A673 (cell line): ENCODE measurements at regions not wholly inside any gene's neighbourhood (a gene's known extent, or its start where the extent isn't known, plus 50 kb on each side); places are given as distances from the start of the nearest gene placed in this dataset.

Source experiments
- BruUV-seq: library from RNA; stranded (reverse); fragments of 400-500 nt; replicated peaks from 2 replicates; lab custom pipeline; 2021; lab: Mats Ljungman, UMichigan
- CTCF ChIA-PET: fragments of 300-600 bp; sonication (Branson Sonifier 250); formaldehyde crosslinking; loops from one replicate; lab custom pipeline; 2022; ENCODE audit warnings: antibody characterized with exemption; lab: Charles Lee
- POLR2A ChIA-PET: fragments of 300-600 bp; sonication (Branson Sonifier 250); formaldehyde crosslinking; loops from one replicate; lab custom pipeline; 2022; ENCODE audit warnings: antibody characterized with exemption; ENCODE audit not compliant: low non-redundant PET; lab: Charles Lee
- DNase-seq: peaks from one replicate; pipeline ENCODE4 v3.0.0-alpha.2; 2015; ENCODE audit warnings: low spot score
- H3K27ac ChIP-seq: fragments of 200-600 bp; sonication (generic); 2 replicates; pipeline ENCODE4 v1.5.1; 2016; ENCODE audit warnings: mixed run types, low read depth, mild to moderate bottlenecking, mixed read lengths, antibody characterized with exemption, low read length; ENCODE audit not compliant: poor library complexity, severe bottlenecking
- H3K27me3 ChIP-seq: fragments of 200-600 bp; sonication (generic); replicated peaks from 2 replicates; pipeline ENCODE4 v1.6.1; 2017; ENCODE audit warnings: mixed run types, low read depth, mild to moderate bottlenecking, mixed read lengths, antibody characterized with exemption, low read length; ENCODE audit not compliant: insufficient read depth, poor library complexity
- H3K36me3 ChIP-seq: fragments of 200-600 bp; sonication (generic); 2 replicates; pipeline ENCODE4 v1.6.1; 2016; ENCODE audit warnings: mixed run types, mild to moderate bottlenecking, mixed read lengths, antibody characterized with exemption, low read length; ENCODE audit not compliant: insufficient read depth, poor library complexity, severe bottlenecking
- H3K4me1 ChIP-seq: fragments of 200-600 bp; sonication (generic); 2 replicates; pipeline ENCODE4 v1.6.1; 2017; ENCODE audit warnings: mixed run types, mild to moderate bottlenecking, mixed read lengths, antibody characterized with exemption, low read length; ENCODE audit not compliant: insufficient read depth, poor library complexity, severe bottlenecking
- H3K4me3 ChIP-seq: fragments of 200-600 bp; sonication (generic); 2 replicates; pipeline ENCODE4 v1.5.1; 2016; ENCODE audit warnings: low read depth, mixed run types, mild to moderate bottlenecking, mixed read lengths, low read length; ENCODE audit not compliant: poor library complexity, severe bottlenecking
- H3K9me3 ChIP-seq: fragments of 200-600 bp; sonication (generic); 2 replicates; pipeline ENCODE4 v1.6.1; 2016; ENCODE audit warnings: mixed run types, low read depth, mild to moderate bottlenecking, mixed read lengths, antibody characterized with exemption, low read length; ENCODE audit not compliant: poor library complexity, severe bottlenecking
- EZH2 ChIP-seq: fragments of 200-600 bp; sonication (generic); IDR thresholded peaks from 2 replicates; pipeline ENCODE4 v1.6.1; 2017; ENCODE audit warnings: borderline replicate concordance, low read depth, mild to moderate bottlenecking, mixed read lengths, antibody characterized with exemption, low read length; ENCODE audit not compliant: poor library complexity, severe bottlenecking
- intact Hi-C: fragments of 100-400 bp; cut with micrococcal nuclease; formaldehyde crosslinking; loops from one replicate; pipeline ENCODE4 v1.10.0; 2022; ENCODE audit not compliant: unreplicated experiment
- TF ChIP-seq, protein P1 (sequence below): fragments of 300-800, 200-600 bp; sonication (generic); conservative IDR thresholded peaks from 2 replicates; pipeline ENCODE4 v1.5.1; 2017; ENCODE audit warnings: low read depth, mild to moderate bottlenecking, antibody characterized with exemption, low read length, moderate library complexity, mixed read lengths

DNA sequence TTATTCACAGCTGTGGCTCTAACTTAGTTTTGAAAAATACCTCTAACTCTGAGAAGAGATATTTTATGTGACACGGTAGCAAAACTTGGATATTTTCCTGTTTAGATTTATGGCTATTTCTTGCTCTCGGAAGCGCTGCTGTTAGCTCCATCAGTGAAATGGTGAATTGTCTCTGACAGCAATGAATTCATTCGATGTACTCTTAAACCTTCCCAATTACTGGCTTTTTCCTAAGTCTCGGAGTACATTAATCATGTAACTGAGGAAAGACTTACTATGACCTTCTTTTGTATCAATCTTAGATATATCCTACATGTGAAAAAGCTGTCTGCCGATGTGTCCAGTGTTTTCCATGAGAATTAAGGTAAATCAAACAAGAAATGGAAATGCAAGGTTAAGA, 613.0 kb downstream of the KIF4B start:
- H3K36me3 ChIP-seq: no peaks in the 10 kb centered on the region
- peaks cover 8% of the 10 kb centered on the region for H3K27me3 ChIP-seq
- no peak overlapping the region for H3K4me3 ChIP-seq
- BruUV-seq: no TSS peak
- H3K9me3 ChIP-seq: no peaks in the 10 kb centered on the region
- ChIA-PET CTCF (no interaction called here), POLR2A (no interaction called here)
- intact Hi-C loops: no loop called here
- TF ChIP-seq, protein P1, sequence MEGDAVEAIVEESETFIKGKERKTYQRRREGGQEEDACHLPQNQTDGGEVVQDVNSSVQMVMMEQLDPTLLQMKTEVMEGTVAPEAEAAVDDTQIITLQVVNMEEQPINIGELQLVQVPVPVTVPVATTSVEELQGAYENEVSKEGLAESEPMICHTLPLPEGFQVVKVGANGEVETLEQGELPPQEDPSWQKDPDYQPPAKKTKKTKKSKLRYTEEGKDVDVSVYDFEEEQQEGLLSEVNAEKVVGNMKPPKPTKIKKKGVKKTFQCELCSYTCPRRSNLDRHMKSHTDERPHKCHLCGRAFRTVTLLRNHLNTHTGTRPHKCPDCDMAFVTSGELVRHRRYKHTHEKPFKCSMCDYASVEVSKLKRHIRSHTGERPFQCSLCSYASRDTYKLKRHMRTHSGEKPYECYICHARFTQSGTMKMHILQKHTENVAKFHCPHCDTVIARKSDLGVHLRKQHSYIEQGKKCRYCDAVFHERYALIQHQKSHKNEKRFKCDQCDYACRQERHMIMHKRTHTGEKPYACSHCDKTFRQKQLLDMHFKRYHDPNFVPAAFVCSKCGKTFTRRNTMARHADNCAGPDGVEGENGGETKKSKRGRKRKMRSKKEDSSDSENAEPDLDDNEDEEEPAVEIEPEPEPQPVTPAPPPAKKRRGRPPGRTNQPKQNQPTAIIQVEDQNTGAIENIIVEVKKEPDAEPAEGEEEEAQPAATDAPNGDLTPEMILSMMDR: no peak
- H3K4me1 ChIP-seq: no peaks in the 10 kb centered on the region
- no peak for DNase-seq
- no peak overlapping the region for H3K27ac ChIP-seq

GRCh38 chr5:155628346-155628745, 614.8 kb downstream of the KIF4B start:
- ChIA-PET POLR2A (no interaction called here), CTCF (no interaction called here)
- Histone ChIP-seq H3K4me3 (no peak overlapping the region), H3K4me1 (no peaks in the 10 kb centered on the region), H3K36me3 (no peaks in the 10 kb centered on the region), H3K9me3 (no peaks in the 10 kb centered on the region), H3K27me3 (peaks cover 8% of the 10 kb centered on the region), H3K27ac (no peak overlapping the region)
- BruUV-seq: no TSS peak
- intact Hi-C loops: no loop called here
- no peak for DNase-seq
- TF ChIP-seq EZH2: no peak
- TF ChIP-seq, protein P1: no peak

- no TSS peak for BruUV-seq
- POLR2A ChIA-PET: no interaction called here
- intact Hi-C loops: no loop called here
- Histone ChIP-seq H3K4me1 (no peaks in the 10 kb centered on the region), H3K36me3 (no peaks in the 10 kb centered on the region), H3K9me3 (no peaks in the 10 kb centered on the region), H3K27me3 (peaks cover 8% of the 10 kb centered on the region), H3K27ac (no peak overlapping the region), H3K4me3 (no peak overlapping the region)
- CTCF ChIA-PET: no interaction called here
- TF ChIP-seq EZH2: no peak
- TF ChIP-seq, protein P1: no peak
- DNase-seq: no peak
Observed at GRCh38 chr5:155629597-155629996, 616.0 kb downstream of the KIF4B start.

DNA sequence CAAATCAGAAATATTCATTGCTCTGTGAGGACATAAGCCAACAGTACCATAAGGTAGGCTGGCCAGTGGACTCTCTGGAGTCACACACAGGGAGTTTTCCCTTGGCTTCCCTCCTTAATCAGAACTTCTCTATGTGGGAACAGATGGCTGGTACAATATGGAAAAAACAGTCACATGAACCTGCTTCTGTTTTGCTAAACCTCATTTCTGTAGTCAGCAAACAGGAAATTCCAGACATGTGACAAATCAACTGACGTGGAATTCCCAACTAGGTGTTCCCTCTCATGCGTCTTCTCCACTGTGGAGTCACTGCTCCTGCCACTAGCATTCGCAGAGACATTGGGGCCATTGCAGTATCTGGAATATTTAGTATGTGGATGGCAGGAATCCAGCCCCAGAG, 617.6 kb downstream of the KIF4B start:
- H3K27ac ChIP-seq: no peak overlapping the region
- ChIA-PET POLR2A (no interaction called here), CTCF (no interaction called here)
- no peak for TF ChIP-seq EZH2
- TF ChIP-seq, protein P1: no peak
- H3K27me3 ChIP-seq: peaks cover 2% of the 10 kb centered on the region
- H3K9me3 ChIP-seq: no peaks in the 10 kb centered on the region
- DNase-seq: no peak
- BruUV-seq: no TSS peak
- no peak overlapping the region for H3K4me3 ChIP-seq
- H3K36me3 ChIP-seq: no peaks in the 10 kb centered on the region
- intact Hi-C loops: no loop called here
- no peaks in the 10 kb centered on the region for H3K4me1 ChIP-seq
